Breast epithelium (tissue), 4 donors: ENCODE measurements at regions not wholly inside any gene's neighbourhood (a gene's known extent, or its start where the extent isn't known, plus 50 kb on each side); places are given as distances from the start of the nearest gene placed in this dataset.

Experiments used
- DNase-seq, 2 donors: peaks; one replicate each; pipeline ENCODE4 v3.0.0-alpha.2; 2019; ENCODE audit warnings: low spot score in 2 of 2
- H3K27ac ChIP-seq, 2 donors: fragments of 200-600 bp; sonication (generic) in 1 of 2; one replicate each; pipeline ENCODE4 v1.5.1; 2016 to 2019; ENCODE audit warnings: mild to moderate bottlenecking in 1 of 2
- H3K27me3 ChIP-seq, 2 donors: fragments of 200-600 bp; sonication (generic) in 1 of 2; one replicate each; pipeline versions ENCODE4 v1.5.1 to v1.6.0; 2017 to 2019; ENCODE audit warnings: control low read depth in 1 of 2, mild to moderate bottlenecking in 1 of 2
- H3K36me3 ChIP-seq: fragments of 200-600 bp; one replicate; pipeline ENCODE4 v1.5.1; 2019
- H3K4me1 ChIP-seq, 2 donors: fragments of 200-600 bp; sonication (generic); one replicate each; pipeline ENCODE4 v1.5.1; 2016 to 2019; ENCODE audit warnings: control low read depth in 1 of 2
- H3K4me3 ChIP-seq, 3 donors: fragments of 200-600 bp; sonication (generic); 1 replicate in 2 of 3; 2 replicates in 1 of 3; pipeline ENCODE4 v1.5.1; 2016 to 2019; ENCODE audit warnings: mild to moderate bottlenecking in 3 of 3, moderate library complexity in 2 of 3
- H3K9me3 ChIP-seq, 2 donors: fragments of 200-600 bp; sonication (generic) in 1 of 2; one replicate each; pipeline ENCODE4 v1.5.1; 2016 to 2019; ENCODE audit warnings: control low read depth in 1 of 2
- POLR2A ChIP-seq: fragments of 450-650 bp; IDR thresholded peaks from one replicate; pipeline ENCODE4 v1.6.1; 2016; ENCODE audit warnings: antibody characterized with exemption, mild to moderate bottlenecking, moderate library complexity
- POLR2AphosphoS5 ChIP-seq, 3 donors: sonication (generic); formaldehyde crosslinking; IDR thresholded peaks; one replicate each; pipeline ENCODE4 v1.6.1; 2017; ENCODE audit warnings: antibody characterized with exemption in 3 of 3
- intact Hi-C: fragments of 100-400 bp; cut with DNase I; formaldehyde crosslinking; loops from one replicate; pipeline ENCODE4 v1.15.1; 2023; ENCODE audit warnings: low total_unique reads
- TF ChIP-seq, protein P1 (sequence below), 3 donors: fragments of 450-650 bp; IDR thresholded peaks; one replicate each; pipeline ENCODE4 v1.5.1; 2016 to 2017; ENCODE audit warnings: antibody characterized with exemption in 3 of 3, mild to moderate bottlenecking in 3 of 3, moderate library complexity in 3 of 3

GRCh38 chr4:59094505-59094904 is 1984.3 kb upstream of the IGFBP7 start:
- intact Hi-C loops: no loop called here
- no peak for TF ChIP-seq POLR2A
- no peak for TF ChIP-seq POLR2AphosphoS5 (IDR thresholded peaks at IDR 0.05)
- TF ChIP-seq, protein P1, sequence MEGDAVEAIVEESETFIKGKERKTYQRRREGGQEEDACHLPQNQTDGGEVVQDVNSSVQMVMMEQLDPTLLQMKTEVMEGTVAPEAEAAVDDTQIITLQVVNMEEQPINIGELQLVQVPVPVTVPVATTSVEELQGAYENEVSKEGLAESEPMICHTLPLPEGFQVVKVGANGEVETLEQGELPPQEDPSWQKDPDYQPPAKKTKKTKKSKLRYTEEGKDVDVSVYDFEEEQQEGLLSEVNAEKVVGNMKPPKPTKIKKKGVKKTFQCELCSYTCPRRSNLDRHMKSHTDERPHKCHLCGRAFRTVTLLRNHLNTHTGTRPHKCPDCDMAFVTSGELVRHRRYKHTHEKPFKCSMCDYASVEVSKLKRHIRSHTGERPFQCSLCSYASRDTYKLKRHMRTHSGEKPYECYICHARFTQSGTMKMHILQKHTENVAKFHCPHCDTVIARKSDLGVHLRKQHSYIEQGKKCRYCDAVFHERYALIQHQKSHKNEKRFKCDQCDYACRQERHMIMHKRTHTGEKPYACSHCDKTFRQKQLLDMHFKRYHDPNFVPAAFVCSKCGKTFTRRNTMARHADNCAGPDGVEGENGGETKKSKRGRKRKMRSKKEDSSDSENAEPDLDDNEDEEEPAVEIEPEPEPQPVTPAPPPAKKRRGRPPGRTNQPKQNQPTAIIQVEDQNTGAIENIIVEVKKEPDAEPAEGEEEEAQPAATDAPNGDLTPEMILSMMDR (IDR thresholded peaks at IDR 0.05): no peak

DNA sequence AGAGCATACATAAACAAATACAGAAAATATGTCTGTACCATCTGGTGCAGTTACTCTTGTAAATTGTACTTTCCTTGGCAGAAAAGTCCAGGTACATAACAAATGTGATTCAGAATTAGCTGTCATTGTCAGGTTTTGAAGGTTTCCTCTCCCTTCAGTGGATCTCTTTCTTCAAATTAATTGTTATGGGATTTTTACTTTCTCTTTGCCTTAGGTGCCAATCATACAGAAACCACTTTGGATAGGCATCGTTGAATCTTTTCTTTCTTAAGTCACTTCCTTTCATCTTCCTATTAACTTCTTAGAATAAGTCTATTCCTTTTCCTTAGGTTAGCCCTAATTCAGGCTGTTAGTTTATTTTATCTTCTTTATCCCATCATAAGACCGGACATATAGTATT is 1992.1 kb upstream of the IGFBP7 start:
- intact Hi-C loops: no loop called here
- no peaks in the 10 kb centered on the region for H3K36me3 ChIP-seq
- no peaks in the 10 kb centered on the region for H3K9me3 ChIP-seq
- DNase-seq: no peak
- no peak overlapping the region for H3K27ac ChIP-seq
- no peaks in the 10 kb centered on the region for H3K27me3 ChIP-seq
- no peaks in the 10 kb centered on the region for H3K4me1 ChIP-seq
- no peak overlapping the region for H3K4me3 ChIP-seq
- TF ChIP-seq POLR2AphosphoS5 (IDR thresholded peaks at IDR 0.05) (no peak), POLR2A (no peak)
- TF ChIP-seq, protein P1 (IDR thresholded peaks at IDR 0.05): no peak

More at GRCh38 chr4:59094505-59094904, 1984.3 kb upstream of the IGFBP7 start:
- Histone ChIP-seq H3K4me1 (no peaks in the 10 kb centered on the region), H3K36me3 (no peaks in the 10 kb centered on the region), H3K4me3 (no peak overlapping the region), H3K27me3 (no peaks in the 10 kb centered on the region), H3K27ac (no peak overlapping the region), H3K9me3 (no peaks in the 10 kb centered on the region)
- DNase-seq: no peak

- no peaks in the 10 kb centered on the region for H3K36me3 ChIP-seq
- no peak overlapping the region for H3K27ac ChIP-seq
- no peaks in the 10 kb centered on the region for H3K4me1 ChIP-seq
- no peak for DNase-seq
- no peak for TF ChIP-seq POLR2A
- no peak for TF ChIP-seq POLR2AphosphoS5 (IDR thresholded peaks at IDR 0.05)
- TF ChIP-seq, protein P1 (IDR thresholded peaks at IDR 0.05): no peak
- H3K27me3 ChIP-seq: no peaks in the 10 kb centered on the region
- no peak overlapping the region for H3K4me3 ChIP-seq
- no peaks in the 10 kb centered on the region for H3K9me3 ChIP-seq
- intact Hi-C loops: no loop called here
Measured at GRCh38 chr4:59120287-59120814, 2010.2 kb upstream of the IGFBP7 start.

DNA sequence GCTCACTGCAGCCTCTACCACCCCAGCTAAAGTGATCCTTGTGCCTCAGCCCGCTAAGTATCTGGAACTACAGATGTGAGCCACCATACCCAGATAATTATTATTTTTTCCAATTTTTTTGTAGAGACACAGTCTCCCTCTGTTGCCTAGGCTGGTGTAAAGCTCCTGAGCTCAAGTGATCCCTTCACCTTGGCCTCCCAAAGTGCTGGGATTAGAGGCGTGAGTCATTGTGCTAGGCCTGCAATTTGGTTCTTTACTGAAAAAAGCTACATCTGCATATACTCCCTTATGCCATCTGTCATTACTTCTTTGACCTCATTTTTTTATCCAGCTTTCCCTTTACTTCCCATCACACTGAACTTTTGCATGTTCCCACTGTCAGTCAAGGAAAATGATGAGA is 2012.4 kb upstream of the IGFBP7 start:
- no peaks in the 10 kb centered on the region for H3K27me3 ChIP-seq
- intact Hi-C loops: no loop called here
- TF ChIP-seq, protein P1 (IDR thresholded peaks at IDR 0.05): no peak
- TF ChIP-seq POLR2AphosphoS5 (IDR thresholded peaks at IDR 0.05) (no peak), POLR2A (no peak)
- no peak for DNase-seq
- no peaks in the 10 kb centered on the region for H3K36me3 ChIP-seq
- H3K4me1 ChIP-seq: no peaks in the 10 kb centered on the region
- no peaks in the 10 kb centered on the region for H3K9me3 ChIP-seq
- no peak overlapping the region for H3K4me3 ChIP-seq
- no peak overlapping the region for H3K27ac ChIP-seq

DNA sequence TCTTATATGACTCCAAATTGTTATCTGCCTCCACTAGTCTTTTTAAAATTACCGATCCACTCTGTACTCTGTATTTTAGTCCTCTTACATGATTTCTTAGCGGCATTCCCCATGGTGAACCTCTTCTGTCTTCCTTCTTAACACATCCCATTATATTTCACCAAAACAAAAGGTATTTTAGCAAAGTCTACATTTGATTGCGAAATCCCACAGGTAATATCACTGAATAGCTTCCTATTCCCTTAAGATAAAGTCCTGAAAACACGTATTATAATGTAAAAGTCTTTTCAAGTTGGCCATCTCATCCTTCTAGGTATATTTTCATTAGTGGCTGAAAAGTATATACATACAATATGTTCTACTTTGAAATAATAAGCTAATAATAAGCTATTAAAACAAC is 2016.0 kb upstream of the IGFBP7 start:
- Histone ChIP-seq H3K36me3 (no peaks in the 10 kb centered on the region), H3K4me3 (no peak overlapping the region), H3K27me3 (no peaks in the 10 kb centered on the region), H3K9me3 (no peaks in the 10 kb centered on the region), H3K4me1 (no peaks in the 10 kb centered on the region), H3K27ac (no peak overlapping the region)
- no peak for DNase-seq
- intact Hi-C loops: no loop called here
- TF ChIP-seq, protein P1 (IDR thresholded peaks at IDR 0.05): no peak
- TF ChIP-seq POLR2A (no peak), POLR2AphosphoS5 (IDR thresholded peaks at IDR 0.05) (no peak)
